H9 (cell line): ENCODE measurements at regions not wholly inside any gene's neighbourhood (a gene's known extent, or its start where the extent isn't known, plus 50 kb on each side); places are given as distances from the start of the nearest gene placed in this dataset.

Experiments
- DNase-seq: peaks from one replicate; pipeline ENCODE4 v3.0.0-alpha.2; 2017
- H2AFZ ChIP-seq: one replicate; pipeline ENCODE4 v1.6.1; 2013; ENCODE audit warnings: mild to moderate bottlenecking, low read length, control low read depth, moderate library complexity
- H2AK5ac ChIP-seq: 2 replicates; pipeline ENCODE4 v1.6.1; 2013; ENCODE audit warnings: low read length, control low read depth, mixed read lengths; ENCODE audit not compliant: insufficient read length
- H2BK120ac ChIP-seq: one replicate; pipeline ENCODE4 v1.6.1; 2013; ENCODE audit warnings: low read depth, mild to moderate bottlenecking, low read length, control low read depth, inconsistent platforms; ENCODE audit not compliant: poor library complexity, severe bottlenecking
- H2BK12ac ChIP-seq: 2 replicates; pipeline ENCODE4 v1.6.1; 2013; ENCODE audit warnings: low read length, control low read depth, mixed read lengths, low read depth; ENCODE audit not compliant: insufficient read length
- H2BK15ac ChIP-seq: 2 replicates; pipeline ENCODE4 v1.6.1; 2013; ENCODE audit warnings: low read depth, low read length, control low read depth
- H2BK20ac ChIP-seq: one replicate; pipeline ENCODE4 v1.6.1; 2013; ENCODE audit warnings: low read depth, mild to moderate bottlenecking, low read length, control low read depth, inconsistent platforms; ENCODE audit not compliant: poor library complexity, severe bottlenecking
- H2BK5ac ChIP-seq: 2 replicates; pipeline ENCODE4 v1.6.1; 2013; ENCODE audit warnings: low read length, control low read depth, mixed read lengths; ENCODE audit not compliant: insufficient read length
- H3K14ac ChIP-seq: 2 replicates; pipeline ENCODE4 v1.6.1; 2013; ENCODE audit warnings: low read length, control low read depth; ENCODE audit not compliant: insufficient read depth
- H3K18ac ChIP-seq: 2 replicates; pipeline ENCODE4 v1.6.1; 2013; ENCODE audit warnings: low read depth, mild to moderate bottlenecking, mixed read lengths, low read length, control low read depth; ENCODE audit not compliant: insufficient read length
- H3K23ac ChIP-seq: 2 replicates; pipeline ENCODE4 v1.6.1; 2013; ENCODE audit warnings: low read length, control low read depth, mixed read lengths, low read depth; ENCODE audit not compliant: insufficient read length
- H3K23me2 ChIP-seq: 2 replicates; pipeline ENCODE4 v1.6.1; 2013; ENCODE audit warnings: low read depth, mild to moderate bottlenecking, mixed read lengths, low read length, control low read depth; ENCODE audit not compliant: insufficient read length, poor library complexity, severe bottlenecking
- H3K27ac ChIP-seq: 2 replicates; pipeline ENCODE4 v1.5.1; 2013; ENCODE audit warnings: low read length, control low read depth, mixed read lengths, low read depth; ENCODE audit not compliant: insufficient read length
- H3K27me3 ChIP-seq: 2 replicates; pipeline ENCODE4 v1.6.1; 2013; ENCODE audit warnings: low read length, control low read depth, inconsistent platforms; ENCODE audit not compliant: insufficient read depth
- H3K4ac ChIP-seq: 2 replicates; pipeline ENCODE4 v1.6.1; 2013; ENCODE audit warnings: low read depth, mild to moderate bottlenecking, control low read depth, inconsistent platforms, low read length, moderate library complexity
- H3K4me1 ChIP-seq: 2 replicates; pipeline ENCODE4 v1.6.1; 2013; ENCODE audit warnings: low read length, control low read depth, inconsistent platforms; ENCODE audit not compliant: insufficient read depth
- H3K4me2 ChIP-seq: 2 replicates; pipeline ENCODE4 v1.6.1; 2013; ENCODE audit warnings: low read length, control low read depth, mixed read lengths; ENCODE audit not compliant: insufficient read length, insufficient read depth
- H3K56ac ChIP-seq: 2 replicates; pipeline ENCODE4 v1.6.1; 2013; ENCODE audit warnings: low read depth, mild to moderate bottlenecking, mixed read lengths, low read length, control low read depth; ENCODE audit not compliant: insufficient read length
- H3K79me1 ChIP-seq: 2 replicates; pipeline ENCODE4 v1.6.1; 2013; ENCODE audit warnings: low read depth, mild to moderate bottlenecking, moderate library complexity, low read length, control low read depth, inconsistent platforms; ENCODE audit not compliant: insufficient read depth, poor library complexity, severe bottlenecking
- H3K79me2 ChIP-seq: 2 replicates; pipeline ENCODE4 v1.6.1; 2013; ENCODE audit warnings: low read length, control low read depth, inconsistent platforms; ENCODE audit not compliant: insufficient read depth
- H3K9ac ChIP-seq: 2 replicates; pipeline ENCODE4 v1.6.1; 2013; ENCODE audit warnings: low read length, control low read depth, mixed read lengths; ENCODE audit not compliant: insufficient read length; ENCODE audit errors: extremely low read depth
- H3K9me3 ChIP-seq: one replicate; pipeline ENCODE4 v1.6.1; 2013; ENCODE audit warnings: low read depth, low read length, inconsistent platforms; ENCODE audit not compliant: control insufficient read depth
- H3T11ph ChIP-seq: one replicate; pipeline ENCODE4 v1.6.1; 2013; ENCODE audit warnings: mild to moderate bottlenecking, low read length, control low read depth, inconsistent platforms
- H4K20me1 ChIP-seq: one replicate; pipeline ENCODE4 v1.6.1; 2013; ENCODE audit not compliant: control insufficient read depth, insufficient read length, insufficient read depth
- H4K5ac ChIP-seq: 2 replicates; pipeline ENCODE4 v1.6.1; 2013; ENCODE audit warnings: low read depth, mild to moderate bottlenecking, mixed read lengths, low read length, control low read depth; ENCODE audit not compliant: insufficient read length
- H4K8ac ChIP-seq: replicated peaks from 2 replicates; pipeline ENCODE4 v1.6.1; 2013; ENCODE audit warnings: low read length, control low read depth, mixed read lengths, low read depth; ENCODE audit not compliant: insufficient read length
- H4K91ac ChIP-seq: 2 replicates; pipeline ENCODE4 v1.6.1; 2013; ENCODE audit warnings: low read depth, mild to moderate bottlenecking, moderate library complexity, mixed read lengths, low read length, control low read depth; ENCODE audit not compliant: insufficient read length
- H3K27ac Mint-ChIP-seq, 3 experiments: 2 replicates in 2 of 3; 3 replicates in 1 of 3; pipeline ENCODE4 v1.8.0; 2020 to 2021; ENCODE audit warnings: mixed read lengths in 3 of 3, mild to moderate bottlenecking in 1 of 3, moderate library complexity in 1 of 3
- H3K27me3 Mint-ChIP-seq: 2 replicates; pipeline ENCODE4 v1.8.0; 2021; ENCODE audit warnings: low read depth, mild to moderate bottlenecking, moderate library complexity, mixed read lengths
- H3K36me3 Mint-ChIP-seq, 3 experiments: 2 replicates in 2 of 3; 3 replicates in 1 of 3; pipeline ENCODE4 v1.8.0; 2020 to 2021; ENCODE audit warnings: low read depth in 3 of 3, mixed read lengths in 3 of 3; ENCODE audit not compliant: insufficient read depth in 1 of 3
- H3K4me1 Mint-ChIP-seq, 2 experiments: 2 replicates each; pipeline ENCODE4 v1.8.0; 2020; ENCODE audit warnings: mixed read lengths in 2 of 2
- H3K4me3 Mint-ChIP-seq, 2 experiments: 2 replicates in 1 of 2; 3 replicates in 1 of 2; pipeline ENCODE4 v1.8.0; 2020 to 2021; ENCODE audit warnings: mild to moderate bottlenecking in 2 of 2, mixed read lengths in 2 of 2, moderate library complexity in 1 of 2
- H3K9me3 Mint-ChIP-seq, 2 experiments: 2 replicates in 1 of 2; 3 replicates in 1 of 2; pipeline ENCODE4 v1.8.0; 2020; ENCODE audit warnings: mild to moderate bottlenecking in 2 of 2, mixed read lengths in 2 of 2, moderate library complexity in 1 of 2
- CTCF ChIP-seq: fragments of 200-600 bp; sonication (generic); conservative IDR thresholded peaks from 3 replicates; pipeline ENCODE4 v1.8.0; 2021; ENCODE audit warnings: antibody characterized with exemption, mild to moderate bottlenecking
- WGBS: extraction: QIAGEN DNeasy Blood & Tissue Kit; methylation state at CpG from one replicate; pipeline ENCODE4 v1.1.7; 2013; ENCODE audit warnings: missing lambda C conversion rate, low lambda C conversion rate, mixed read lengths; ENCODE audit not compliant: insufficient read length; ENCODE audit errors: extremely low coverage; 5-methylcytosine and 5-hydroxymethylcytosine counted together

DNA sequence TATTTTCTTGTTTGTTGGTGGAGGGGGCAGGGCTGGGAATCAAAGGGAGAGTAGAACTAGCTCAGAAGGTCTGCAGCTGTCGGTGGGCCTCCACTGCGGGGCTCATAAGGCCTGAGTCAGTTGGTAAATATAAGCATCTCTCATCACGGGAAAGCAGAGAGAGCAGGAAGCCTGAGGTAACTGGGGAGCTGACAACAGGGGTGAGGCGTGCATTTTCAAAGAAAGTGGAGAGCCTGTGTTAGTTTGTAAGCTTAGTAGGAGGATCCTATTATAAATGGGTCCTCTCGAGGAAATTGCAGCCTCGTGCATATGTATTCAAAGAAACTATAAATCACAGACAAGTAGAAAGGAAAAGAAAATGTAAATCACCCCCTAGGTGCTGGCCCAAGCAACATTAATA lies 221.0 kb upstream of the CDH13 start:
- Histone ChIP-seq H3K56ac (no peak overlapping the region), H2AK5ac (no peak overlapping the region), H2AFZ (no peak overlapping the region), H3K27ac (no peak overlapping the region), H3K79me2 (no peaks in the 10 kb centered on the region), H2BK120ac (no peak overlapping the region), H3K18ac (no peak overlapping the region), H3K27me3 (no peaks in the 10 kb centered on the region), H3K4ac (no peak overlapping the region), H3K9ac (no peak overlapping the region), H3K23ac (no peak overlapping the region), H4K91ac (no peak overlapping the region), H3K23me2 (no peaks in the 10 kb centered on the region), H3K9me3 (no peaks in the 10 kb centered on the region), H3K14ac (no peak overlapping the region; the same call in 1 of the 2 replicates), H4K8ac (no peak overlapping the region), H3K4me1 (no peaks in the 10 kb centered on the region), H2BK15ac (no peak overlapping the region), H2BK5ac (no peak overlapping the region), H3T11ph (no peak overlapping the region), H2BK12ac (no peak overlapping the region), H3K4me2 (no peak overlapping the region), H3K79me1 (no peaks in the 10 kb centered on the region), H2BK20ac (no peak overlapping the region), H4K20me1 (no peaks in the 10 kb centered on the region), H4K5ac (no peak overlapping the region)
- TF ChIP-seq CTCF = no peak
- no CpG with 5 or more reads among the region's 6 CpGs for WGBS
- no peaks in the 10 kb centered on the region for H3K36me3 Mint-ChIP-seq
- H3K9me3 Mint-ChIP-seq = no peaks in the 10 kb centered on the region; a peak in 1 of 5 replicates
- peaks cover 0 to 8% of the 10 kb centered on the region in 2 experiments; a peak in 2 of 4 replicates for H3K4me1 Mint-ChIP-seq
- DNase-seq = no peak
- peaks cover 3% of the 10 kb centered on the region for H3K27me3 Mint-ChIP-seq
- no peak overlapping the region for H3K27ac Mint-ChIP-seq
- H3K4me3 Mint-ChIP-seq = no peak overlapping the region
